ENCODE measurements at regions not wholly inside any gene's neighbourhood (a gene's known extent, or its start where the extent isn't known, plus 50 kb on each side); places are given as distances from the start of the nearest gene placed in this dataset.

- TF ChIP-seq REST (IDR thresholded peaks at IDR 0.05; ENCODE audit: insufficient read depth in 1 of 2, low read depth in 2 of 2, low read length in 2 of 2): no peak
- TF ChIP-seq FOXP2 (optimal IDR thresholded peaks at IDR 0.05; ENCODE audit: borderline replicate concordance, extremely low read depth, extremely low read length, insufficient read depth): no peak
- no peak for TF ChIP-seq POLR2AphosphoS5 (IDR thresholded peaks at IDR 0.05; ENCODE audit: low read depth, low read length)
- TF ChIP-seq TAF1 (IDR thresholded peaks at IDR 0.05; ENCODE audit: borderline replicate concordance, insufficient read depth, low read length): no peak
- TF ChIP-seq SIN3A (IDR thresholded peaks at IDR 0.05; ENCODE audit: borderline replicate concordance, insufficient read depth, low read length): no peak
These were observed 58.5 kb upstream of the PJA2 start for GRCh38 chr5:109468288-109468676.

GRCh38 chr5:109467058-109467457 lies 57.3 kb upstream of the PJA2 start:
- no peak for TF ChIP-seq FOXP2 (optimal IDR thresholded peaks at IDR 0.05; ENCODE audit: borderline replicate concordance, extremely low read depth, extremely low read length, insufficient read depth)
- TF ChIP-seq TAF1 (IDR thresholded peaks at IDR 0.05; ENCODE audit: borderline replicate concordance, insufficient read depth, low read length): no peak
- no peak for TF ChIP-seq POLR2AphosphoS5 (IDR thresholded peaks at IDR 0.05; ENCODE audit: low read depth, low read length)
- no peak for TF ChIP-seq REST (IDR thresholded peaks at IDR 0.05; ENCODE audit: insufficient read depth in 1 of 2, low read depth in 2 of 2, low read length in 2 of 2)
- no peak for TF ChIP-seq SIN3A (IDR thresholded peaks at IDR 0.05; ENCODE audit: borderline replicate concordance, insufficient read depth, low read length)

Data from PFSK-1 (cell line).